PFSK-1 (cell line): ENCODE measurements at regions not wholly inside any gene's neighbourhood (a gene's known extent, or its start where the extent isn't known, plus 50 kb on each side); places are given as distances from the start of the nearest gene placed in this dataset.

Source experiments
- FOXP2 ChIP-seq: optimal IDR thresholded peaks from 2 replicates; pipeline ENCODE3; 2011; ENCODE audit warnings: borderline replicate concordance, control low read depth, inconsistent platforms; ENCODE audit not compliant: insufficient read depth; ENCODE audit errors: extremely low read length, extremely low read depth
- POLR2AphosphoS5 ChIP-seq: IDR thresholded peaks from 2 replicates; pipeline ENCODE4 v1.6.1; 2012; ENCODE audit warnings: low read depth, mild to moderate bottlenecking, control low read depth, low read length, moderate library complexity
- SIN3A ChIP-seq: IDR thresholded peaks from 2 replicates; pipeline ENCODE4 v1.6.1; 2012; ENCODE audit warnings: mild to moderate bottlenecking, low read length, moderate library complexity, borderline replicate concordance; ENCODE audit not compliant: insufficient read depth
- TAF1 ChIP-seq: IDR thresholded peaks from 2 replicates; pipeline ENCODE4 v1.6.1; 2012; ENCODE audit warnings: low read length, control low read depth, borderline replicate concordance; ENCODE audit not compliant: insufficient read depth
- TF ChIP-seq, protein P1 (sequence below), 2 experiments: IDR thresholded peaks; 2 replicates each; pipeline versions ENCODE4 v1.6.1 to v1.8.0; 2011 to 2012; ENCODE audit warnings: low read depth in 2 of 2, low read length in 2 of 2, control low read depth in 1 of 2, inconsistent platforms in 1 of 2, mild to moderate bottlenecking in 1 of 2, moderate library complexity in 1 of 2; ENCODE audit not compliant: insufficient read depth in 1 of 2

DNA sequence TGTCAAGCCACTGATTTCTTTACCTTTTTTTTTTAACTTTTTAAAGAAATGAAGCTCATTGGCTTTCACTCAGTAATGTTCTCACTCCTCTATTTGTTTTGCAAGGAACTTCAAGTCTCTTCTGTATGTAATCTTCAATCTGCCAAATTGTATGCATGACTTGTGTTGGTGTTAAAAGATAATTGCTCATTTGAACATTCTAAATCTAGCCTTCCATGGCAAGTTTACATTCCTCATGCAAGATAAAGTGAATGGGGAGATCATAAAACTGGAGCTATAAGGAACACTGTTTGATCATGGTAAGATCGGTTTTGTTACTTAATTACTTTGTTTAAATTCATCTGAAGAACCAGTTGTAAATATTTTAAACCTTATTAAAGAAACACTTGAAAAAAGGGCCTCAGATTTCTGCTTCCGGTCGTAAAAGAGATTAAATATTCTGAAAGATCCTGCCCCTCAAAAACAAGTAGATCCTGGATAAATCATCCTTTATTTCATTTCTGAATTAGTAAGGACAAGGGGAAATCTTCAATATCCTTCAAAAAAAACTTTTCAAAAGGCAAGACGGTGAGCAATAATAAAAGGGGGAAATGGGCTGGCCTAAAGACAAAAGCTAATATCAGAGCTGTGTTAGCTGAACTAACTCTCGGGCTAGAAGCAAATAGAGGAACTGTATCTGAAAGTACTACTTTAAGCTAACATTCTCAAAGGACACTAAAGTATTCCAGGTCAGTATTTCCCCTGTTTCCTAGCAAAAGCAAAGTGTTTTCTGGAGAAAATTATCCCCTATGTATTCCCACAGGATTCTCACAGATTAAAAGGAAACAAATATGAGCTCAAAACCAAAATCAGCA lies 107.0 kb upstream of the ATP11B start:
- TF ChIP-seq FOXP2, result no peak
- TF ChIP-seq TAF1, result no peak
- no peak for TF ChIP-seq SIN3A
- TF ChIP-seq, protein P1, sequence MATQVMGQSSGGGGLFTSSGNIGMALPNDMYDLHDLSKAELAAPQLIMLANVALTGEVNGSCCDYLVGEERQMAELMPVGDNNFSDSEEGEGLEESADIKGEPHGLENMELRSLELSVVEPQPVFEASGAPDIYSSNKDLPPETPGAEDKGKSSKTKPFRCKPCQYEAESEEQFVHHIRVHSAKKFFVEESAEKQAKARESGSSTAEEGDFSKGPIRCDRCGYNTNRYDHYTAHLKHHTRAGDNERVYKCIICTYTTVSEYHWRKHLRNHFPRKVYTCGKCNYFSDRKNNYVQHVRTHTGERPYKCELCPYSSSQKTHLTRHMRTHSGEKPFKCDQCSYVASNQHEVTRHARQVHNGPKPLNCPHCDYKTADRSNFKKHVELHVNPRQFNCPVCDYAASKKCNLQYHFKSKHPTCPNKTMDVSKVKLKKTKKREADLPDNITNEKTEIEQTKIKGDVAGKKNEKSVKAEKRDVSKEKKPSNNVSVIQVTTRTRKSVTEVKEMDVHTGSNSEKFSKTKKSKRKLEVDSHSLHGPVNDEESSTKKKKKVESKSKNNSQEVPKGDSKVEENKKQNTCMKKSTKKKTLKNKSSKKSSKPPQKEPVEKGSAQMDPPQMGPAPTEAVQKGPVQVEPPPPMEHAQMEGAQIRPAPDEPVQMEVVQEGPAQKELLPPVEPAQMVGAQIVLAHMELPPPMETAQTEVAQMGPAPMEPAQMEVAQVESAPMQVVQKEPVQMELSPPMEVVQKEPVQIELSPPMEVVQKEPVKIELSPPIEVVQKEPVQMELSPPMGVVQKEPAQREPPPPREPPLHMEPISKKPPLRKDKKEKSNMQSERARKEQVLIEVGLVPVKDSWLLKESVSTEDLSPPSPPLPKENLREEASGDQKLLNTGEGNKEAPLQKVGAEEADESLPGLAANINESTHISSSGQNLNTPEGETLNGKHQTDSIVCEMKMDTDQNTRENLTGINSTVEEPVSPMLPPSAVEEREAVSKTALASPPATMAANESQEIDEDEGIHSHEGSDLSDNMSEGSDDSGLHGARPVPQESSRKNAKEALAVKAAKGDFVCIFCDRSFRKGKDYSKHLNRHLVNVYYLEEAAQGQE (IDR thresholded peaks at IDR 0.05; ENCODE audit: insufficient read depth in 1 of 2, low read depth in 2 of 2, low read length in 2 of 2), result no peak
- no peak for TF ChIP-seq POLR2AphosphoS5

DNA sequence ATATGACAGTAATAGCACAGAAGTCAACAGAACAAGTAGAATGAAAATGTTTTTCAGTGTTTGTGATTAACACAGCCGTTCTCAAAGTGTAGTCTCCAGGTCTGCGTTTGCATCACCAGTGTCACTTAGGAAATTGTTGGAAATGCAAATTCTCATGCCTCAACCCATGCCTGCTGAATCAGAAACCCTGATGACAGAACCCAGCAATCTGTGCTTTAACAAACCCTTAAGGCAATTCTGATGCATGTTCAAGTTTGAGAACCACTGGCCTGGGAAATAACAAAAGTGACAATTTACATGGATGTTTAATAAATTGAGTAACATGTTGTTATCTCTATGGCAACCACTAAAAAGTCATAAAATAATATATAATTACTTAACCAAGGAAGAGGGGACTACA lies 103.1 kb upstream of the ATP11B start:
- no peak for TF ChIP-seq POLR2AphosphoS5
- TF ChIP-seq TAF1, result no peak
- no peak for TF ChIP-seq FOXP2
- TF ChIP-seq, protein P1 (IDR thresholded peaks at IDR 0.05; ENCODE audit: insufficient read depth in 1 of 2, low read depth in 2 of 2, low read length in 2 of 2), result no peak
- TF ChIP-seq SIN3A, result no peak

DNA sequence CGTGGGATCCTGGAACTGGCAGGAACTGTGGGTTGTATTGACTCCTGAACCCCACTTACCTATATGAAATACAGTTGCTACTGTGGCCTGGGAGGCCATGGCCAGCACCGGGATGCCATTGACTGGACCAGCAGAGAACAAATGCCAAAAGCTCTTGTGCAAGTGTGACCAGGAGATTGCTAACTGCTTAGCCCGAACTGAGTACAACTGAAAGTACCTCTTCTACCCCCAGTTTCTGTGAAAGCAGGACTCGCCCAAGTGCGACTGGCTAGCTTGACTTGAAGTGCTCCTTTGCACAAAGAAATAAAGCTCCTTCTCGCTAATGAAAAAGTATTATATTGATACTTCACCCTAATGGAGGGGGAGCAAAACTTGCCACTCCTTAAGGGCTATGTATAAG lies 101.3 kb upstream of the ATP11B start:
- TF ChIP-seq POLR2AphosphoS5 (no peak), SIN3A (no peak), TAF1 (no peak)

DNA sequence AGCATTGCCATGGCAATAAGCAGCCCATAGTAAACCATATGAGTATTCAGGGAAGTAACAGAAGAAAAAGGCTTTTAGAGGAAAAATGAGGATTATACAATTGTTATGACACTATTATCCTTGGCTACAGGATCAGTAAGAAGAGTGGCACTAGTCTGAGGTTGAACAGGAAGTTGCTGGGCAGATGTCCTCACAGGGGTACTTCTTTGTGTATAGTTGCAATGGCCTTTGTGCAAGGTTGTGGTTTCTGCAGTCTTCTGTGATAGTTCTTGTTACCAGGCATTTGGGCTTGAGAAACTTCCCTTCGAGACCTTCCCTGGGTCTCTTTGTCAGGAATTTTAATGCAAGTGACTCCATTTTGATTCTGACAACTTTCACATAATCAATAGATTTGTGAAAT lies 100.6 kb upstream of the ATP11B start:
- TF ChIP-seq FOXP2, result no peak
- TF ChIP-seq, protein P1 (IDR thresholded peaks at IDR 0.05; ENCODE audit: insufficient read depth in 1 of 2, low read depth in 2 of 2, low read length in 2 of 2), result no peak
- no peak for TF ChIP-seq TAF1
- no peak for TF ChIP-seq SIN3A
- TF ChIP-seq POLR2AphosphoS5, result no peak

GRCh38 chr3:182693723-182694122 lies 99.6 kb upstream of the ATP11B start:
- TF ChIP-seq POLR2AphosphoS5 (no peak), FOXP2 (no peak), TAF1 (no peak), SIN3A (no peak)
- TF ChIP-seq, protein P1 (IDR thresholded peaks at IDR 0.05; ENCODE audit: insufficient read depth in 1 of 2, low read depth in 2 of 2, low read length in 2 of 2), result no peak
